Stimulated activated effector memory CD8-positive, alpha-beta T cell treated with anti-CD3 and anti-CD28 coated beads, Interleukin-12 subunit alpha, Interleukin-12 subunit beta, amount 100 ng/mL, for 72 hours (primary cell): ENCODE measurements at regions not wholly inside any gene's neighbourhood (a gene's known extent, or its start where the extent isn't known, plus 50 kb on each side); places are given as distances from the start of the nearest gene placed in this dataset.

Experiments used
- ATAC-seq: fragments of 150-1000 bp; cut with Tn5 transposase; 2 replicates; pipeline ENCODE4 v1.10.0; 2021
- DNase-seq, 2 donors: peaks; one replicate each; pipeline ENCODE4 v3.0.0; 2021 to 2022; ENCODE audit warnings: low spot score in 2 of 2
- H3K27ac Mint-ChIP-seq: one replicate; pipeline ENCODE4 v1.8.0; 2022; ENCODE audit warnings: mild to moderate bottlenecking, mixed read lengths
- H3K36me3 Mint-ChIP-seq: one replicate; pipeline ENCODE4 v1.8.0; 2022; ENCODE audit warnings: mild to moderate bottlenecking, mixed read lengths
- H3K4me1 Mint-ChIP-seq: one replicate; pipeline ENCODE4 v1.8.0; 2022; ENCODE audit warnings: mixed read lengths
- H3K4me3 Mint-ChIP-seq: one replicate; pipeline ENCODE4 v1.8.0; 2022; ENCODE audit warnings: mild to moderate bottlenecking, mixed read lengths
- H3K9me3 Mint-ChIP-seq: one replicate; pipeline ENCODE4 v1.8.0; 2022; ENCODE audit warnings: mixed read lengths

- ATAC-seq (no peak), DNase-seq (no peak)
- Mint-ChIP-seq H3K27ac (no peak overlapping the region), H3K4me3 (no peak overlapping the region), H3K9me3 (no peaks in the 10 kb centered on the region), H3K36me3 (no peaks in the 10 kb centered on the region), H3K4me1 (no peaks in the 10 kb centered on the region)
Measured at GRCh38 chr2:120819720-120820210, 84.1 kb downstream of the GLI2 start.

GRCh38 chr2:120820263-120820952 is 84.7 kb downstream of the GLI2 start:
- H3K4me3 Mint-ChIP-seq, result no peak overlapping the region
- no peaks in the 10 kb centered on the region for H3K4me1 Mint-ChIP-seq
- no peak overlapping the region for H3K27ac Mint-ChIP-seq

GRCh38 chr2:120820953-120821279 is 85.2 kb downstream of the GLI2 start:
- no peaks in the 10 kb centered on the region for H3K4me1 Mint-ChIP-seq
- H3K36me3 Mint-ChIP-seq, result no peaks in the 10 kb centered on the region
- no peaks in the 10 kb centered on the region for H3K9me3 Mint-ChIP-seq
- H3K4me3 Mint-ChIP-seq, result no peak overlapping the region
- DNase-seq, result no peak
- H3K27ac Mint-ChIP-seq, result no peak overlapping the region
- ATAC-seq, result no peak

More at GRCh38 chr2:120820263-120820952, 84.7 kb downstream of the GLI2 start:
- DNase-seq (no peak), ATAC-seq (no peak)
- Mint-ChIP-seq H3K36me3 (no peaks in the 10 kb centered on the region), H3K9me3 (no peaks in the 10 kb centered on the region)

GRCh38 chr2:120821446-120822160 is 85.9 kb downstream of the GLI2 start:
- Mint-ChIP-seq H3K4me1 (no peaks in the 10 kb centered on the region), H3K36me3 (no peaks in the 10 kb centered on the region), H3K4me3 (no peak overlapping the region), H3K9me3 (no peaks in the 10 kb centered on the region), H3K27ac (no peak overlapping the region)
- ATAC-seq, result no peak
- no peak for DNase-seq

- Mint-ChIP-seq H3K9me3 (no peaks in the 10 kb centered on the region), H3K36me3 (no peaks in the 10 kb centered on the region), H3K4me1 (no peaks in the 10 kb centered on the region), H3K4me3 (no peak overlapping the region), H3K27ac (no peak overlapping the region)
- no peak for ATAC-seq
- DNase-seq, result no peak
Measured at GRCh38 chr2:120822933-120823332, 87.3 kb downstream of the GLI2 start.

- Mint-ChIP-seq H3K4me1 (no peaks in the 10 kb centered on the region), H3K4me3 (no peak overlapping the region), H3K9me3 (no peaks in the 10 kb centered on the region), H3K36me3 (no peaks in the 10 kb centered on the region), H3K27ac (no peak overlapping the region)
- ATAC-seq, result no peak
- DNase-seq, result no peak
Measured at GRCh38 chr2:120823551-120823950, 87.9 kb downstream of the GLI2 start.

- H3K9me3 Mint-ChIP-seq, result no peaks in the 10 kb centered on the region
- no peak overlapping the region for H3K4me3 Mint-ChIP-seq
- ATAC-seq (no peak), DNase-seq (no peak)
- H3K36me3 Mint-ChIP-seq, result no peaks in the 10 kb centered on the region
- H3K27ac Mint-ChIP-seq, result no peak overlapping the region
- H3K4me1 Mint-ChIP-seq, result no peaks in the 10 kb centered on the region
Measured at GRCh38 chr2:120824246-120824645, 88.6 kb downstream of the GLI2 start.

GRCh38 chr2:120825370-120826259 is 89.9 kb downstream of the GLI2 start:
- DNase-seq, result no peak
- ATAC-seq, result peak; percentile 3
- no peak overlapping the region for H3K4me3 Mint-ChIP-seq
- H3K27ac Mint-ChIP-seq, result no peak overlapping the region
- no peaks in the 10 kb centered on the region for H3K4me1 Mint-ChIP-seq
- no peaks in the 10 kb centered on the region for H3K9me3 Mint-ChIP-seq
- H3K36me3 Mint-ChIP-seq, result no peaks in the 10 kb centered on the region

GRCh38 chr2:120826260-120826648 is 90.6 kb downstream of the GLI2 start:
- H3K4me3 Mint-ChIP-seq, result no peak overlapping the region
- no peaks in the 10 kb centered on the region for H3K4me1 Mint-ChIP-seq
- H3K9me3 Mint-ChIP-seq, result no peaks in the 10 kb centered on the region
- DNase-seq, result no peak
- H3K27ac Mint-ChIP-seq, result no peak overlapping the region
- H3K36me3 Mint-ChIP-seq, result no peaks in the 10 kb centered on the region
- no peak for ATAC-seq

- H3K4me3 Mint-ChIP-seq, result no peak overlapping the region
- DNase-seq (no peak), ATAC-seq (no peak)
- no peak overlapping the region for H3K27ac Mint-ChIP-seq
- H3K4me1 Mint-ChIP-seq, result no peaks in the 10 kb centered on the region
- H3K36me3 Mint-ChIP-seq, result no peaks in the 10 kb centered on the region
- H3K9me3 Mint-ChIP-seq, result no peaks in the 10 kb centered on the region
Measured at GRCh38 chr2:120826716-120827410, 91.2 kb downstream of the GLI2 start.

GRCh38 chr2:120828066-120828465 is 92.4 kb downstream of the GLI2 start:
- no peak overlapping the region for H3K27ac Mint-ChIP-seq
- H3K4me1 Mint-ChIP-seq, result no peaks in the 10 kb centered on the region
- no peak overlapping the region for H3K4me3 Mint-ChIP-seq
- no peak for DNase-seq
- no peaks in the 10 kb centered on the region for H3K36me3 Mint-ChIP-seq
- H3K9me3 Mint-ChIP-seq, result no peaks in the 10 kb centered on the region
- no peak for ATAC-seq

- no peak overlapping the region for H3K4me3 Mint-ChIP-seq
- ATAC-seq, result no peak
- no peak for DNase-seq
- no peaks in the 10 kb centered on the region for H3K9me3 Mint-ChIP-seq
- H3K27ac Mint-ChIP-seq, result no peak overlapping the region
- no peaks in the 10 kb centered on the region for H3K36me3 Mint-ChIP-seq
- no peaks in the 10 kb centered on the region for H3K4me1 Mint-ChIP-seq
Measured at GRCh38 chr2:120828829-120829632, 93.4 kb downstream of the GLI2 start.

- H3K4me3 Mint-ChIP-seq, result no peak overlapping the region
- DNase-seq (no peak), ATAC-seq (peak; percentile 9)
- no peak overlapping the region for H3K27ac Mint-ChIP-seq
- no peaks in the 10 kb centered on the region for H3K9me3 Mint-ChIP-seq
- H3K36me3 Mint-ChIP-seq, result no peaks in the 10 kb centered on the region
- no peaks in the 10 kb centered on the region for H3K4me1 Mint-ChIP-seq
Measured at GRCh38 chr2:120829633-120830025, 94.0 kb downstream of the GLI2 start.

GRCh38 chr2:120830096-120830830 is 94.6 kb downstream of the GLI2 start:
- Mint-ChIP-seq H3K27ac (no peak overlapping the region), H3K4me1 (no peaks in the 10 kb centered on the region), H3K9me3 (no peaks in the 10 kb centered on the region), H3K36me3 (no peaks in the 10 kb centered on the region), H3K4me3 (no peak overlapping the region)
- ATAC-seq (peak; percentile 3), DNase-seq (no peak)
